ENCODE measurements at regions not wholly inside any gene's neighbourhood (a gene's known extent, or its start where the extent isn't known, plus 50 kb on each side); places are given as distances from the start of the nearest gene placed in this dataset.
A peak's percentile ranks its signal among the peaks of the same experiment; 100 is the strongest.

DNA sequence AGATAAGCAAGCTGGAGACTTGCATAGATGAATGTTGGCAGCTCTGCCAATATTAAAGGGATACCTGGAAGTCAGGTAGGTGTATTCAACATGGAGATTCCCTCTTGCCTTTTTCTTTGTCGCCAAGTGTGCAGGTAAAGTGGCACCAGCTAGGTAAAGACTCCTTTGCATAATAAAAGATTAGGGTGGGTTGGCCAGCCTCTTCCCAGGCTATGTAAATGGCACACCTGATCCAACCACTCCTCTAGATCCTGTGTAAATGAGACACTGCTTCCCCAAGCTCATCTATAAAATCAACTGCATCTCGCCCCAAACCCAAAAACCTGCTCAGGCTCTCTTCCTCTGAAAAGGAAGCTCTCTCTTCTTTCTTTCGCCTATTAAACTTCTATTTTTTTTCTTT is 100.8 kb upstream of the DSCAM start:
- Histone ChIP-seq H2BK15ac (ENCODE audit: low read length) (no peak overlapping the region), H3K9ac (replicated peaks in 1 of 4; ENCODE audit: extremely low read depth in 1 of 4, low read depth in 3 of 4, low read length in 3 of 4) (no peak overlapping the region), H3K23me2 (ENCODE audit: low read depth, low read length) (no peaks in the 10 kb centered on the region), H3K4me3 (ENCODE audit: extremely low read depth in 1 of 4, insufficient read depth in 2 of 4, low read depth in 3 of 4, low read length in 4 of 4) (no peak overlapping the region), H3K36me3 (ENCODE audit: control insufficient read depth in 2 of 4, insufficient read depth in 4 of 4, low read length in 3 of 4) (no peaks in the 10 kb centered on the region), H3K4me2 (ENCODE audit: insufficient read depth in 1 of 2, low read depth in 2 of 2, low read length in 2 of 2) (peak overlapping the region in 1 of 2 experiments; percentile 45; a peak in 2 of 4 replicates), H3K27me3 (replicated peaks in 1 of 4; ENCODE audit: control insufficient read depth in 3 of 4, extremely low read depth in 1 of 4, insufficient read depth in 3 of 4, low read length in 3 of 4) (no peaks in the 10 kb centered on the region; a peak in 1 of 7 replicates), H3K79me1 (ENCODE audit: low read depth, low read length) (no peaks in the 10 kb centered on the region), H2AK5ac (ENCODE audit: low read depth, low read length) (no peak overlapping the region), H2BK120ac (replicated peaks; ENCODE audit: low read depth, low read length) (no peak overlapping the region), H4K5ac (ENCODE audit: insufficient read length, low read depth, low read length) (no peak overlapping the region), H4K91ac (replicated peaks; ENCODE audit: insufficient read length, low read length) (no peak overlapping the region), H2BK12ac (ENCODE audit: low read depth, low read length) (no peak overlapping the region), H3K18ac (ENCODE audit: extremely low read depth, low read length) (no peak overlapping the region), H3K4ac (replicated peaks; ENCODE audit: insufficient read length, low read depth, low read length) (no peak overlapping the region), H2BK20ac (ENCODE audit: low read length) (no peak overlapping the region), H2BK5ac (ENCODE audit: low read depth, low read length) (no peak overlapping the region), H3K27ac (ENCODE audit: low read depth, low read length) (no peak overlapping the region), H4K20me1 (replicated peaks in 1 of 2; ENCODE audit: control insufficient read depth in 1 of 2, insufficient read depth in 2 of 2, low read length in 2 of 2) (no peaks in the 10 kb centered on the region), H3K79me2 (ENCODE audit: control insufficient read depth in 1 of 2, insufficient read depth in 2 of 2, low read length in 2 of 2) (no peaks in the 10 kb centered on the region), H4K8ac (ENCODE audit: extremely low read depth, insufficient read depth, low read length) (no peak overlapping the region), H3K9me3 (ENCODE audit: insufficient read depth in 2 of 2, low read depth in 1 of 2, low read length in 1 of 2) (no peaks in the 10 kb centered on the region), H3K4me1 (replicated peaks in 1 of 4; ENCODE audit: control insufficient read depth in 3 of 4, insufficient read depth in 4 of 4, low read length in 3 of 4) (peaks cover 0 to 4% (median 0%) of the 10 kb centered on the region in 4 experiments; a peak in 2 of 7 replicates), H3K23ac (ENCODE audit: insufficient read length) (no peak overlapping the region), H3K14ac (ENCODE audit: insufficient read length) (no peak overlapping the region), H2AFZ (ENCODE audit: low read length) (no peak overlapping the region), H3K56ac (replicated peaks; ENCODE audit: insufficient read length, low read depth, low read length) (no peak overlapping the region)
- 80% methylated on average over 3 of the region's 3 CpGs; no CpG with 5 or more reads in 1 of the 2 experiments for WGBS, 2 experiments (ENCODE audit: extremely low coverage in 1 of 2, insufficient coverage in 1 of 2, insufficient read length in 1 of 2, insufficient replicate concordance in 2 of 2, low coverage in 1 of 2, low lambda C conversion rate in 2 of 2, missing lambda C conversion rate in 1 of 2)
- no peak for TF ChIP-seq MAFK (IDR thresholded peaks at IDR 0.05; ENCODE audit: low read depth, low read length)
- TF ChIP-seq SUZ12 (IDR thresholded peaks at IDR 0.05; ENCODE audit: low read length): no peak
- TF ChIP-seq SP2 (IDR thresholded peaks at IDR 0.05; ENCODE audit: low read length): no peak
- 0 out of 2 replicates have a peak, but pooled peaks have one; percentile 43 for TF ChIP-seq POU5F1 (IDR thresholded peaks at IDR 0.05; ENCODE audit: low read depth, low read length)
- TF ChIP-seq TBP (IDR thresholded peaks at IDR 0.05; ENCODE audit: low read depth, low read length): no peak
- no peak for TF ChIP-seq RFX5 (IDR thresholded peaks at IDR 0.05; ENCODE audit: borderline replicate concordance, low read depth, low read length)
- no peak for TF ChIP-seq CBX8 (IDR thresholded peaks at IDR 0.05; ENCODE audit: borderline replicate concordance, low read depth, low read length)
- FAIRE-seq: peak; percentile 36
- POLR2A ChIA-PET (ENCODE audit: partially characterized antibody): interaction anchor here (1.1 kb wide), 1 partner anchor 19 kb away, joined by 5 read pairs; no protein-coding TSS in a partner anchor
- no peak for DNase-seq (ENCODE audit: low read depth in 1 of 2, low spot score in 2 of 2)
- CTCF ChIA-PET (ENCODE audit: partially characterized antibody): interaction anchor here (0.7 to 1.1 kb wide), 3 partner anchors 10 to 61 kb away, joined by 3 to 4 read pairs (median 4); no protein-coding TSS in a partner anchor

Measured in H1 (cell line).